HS-27A (cell line): ENCODE measurements at regions not wholly inside any gene's neighbourhood (a gene's known extent, or its start where the extent isn't known, plus 50 kb on each side); places are given as distances from the start of the nearest gene placed in this dataset.
A peak's percentile ranks its signal among the peaks of the same experiment; 100 is the strongest.
"Not testable (repeated sequence)": the region's sequence is repeated elsewhere in the genome, so short reads cannot be mapped to it uniquely, and the experiment has no call there.

Source experiments
- DNase-seq: peaks from one replicate; pipeline ENCODE4 v3.0.0-alpha.2; 2012; ENCODE audit warnings: low read depth, missing footprints

DNA sequence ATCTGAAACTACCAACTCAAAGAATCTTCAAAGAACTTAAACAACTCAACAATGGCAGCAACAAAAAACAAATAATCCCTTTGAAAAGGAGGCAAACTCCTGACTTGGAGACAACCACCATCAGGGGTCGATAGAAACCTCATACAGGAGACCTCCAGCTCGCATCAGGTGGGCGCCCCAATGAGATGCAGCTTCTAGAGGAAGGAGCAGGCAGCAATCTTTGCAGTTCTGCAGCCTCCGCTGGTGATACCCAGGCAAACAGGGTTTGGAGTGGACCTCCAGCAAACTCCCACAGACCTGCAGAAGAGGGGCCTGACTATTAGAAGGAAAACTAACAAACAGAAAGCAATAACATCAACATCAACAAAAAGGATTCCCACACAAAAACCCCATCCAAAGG, 93.2 kb downstream of the CYLC1 start:
- not testable (repeated sequence) for DNase-seq

DNA sequence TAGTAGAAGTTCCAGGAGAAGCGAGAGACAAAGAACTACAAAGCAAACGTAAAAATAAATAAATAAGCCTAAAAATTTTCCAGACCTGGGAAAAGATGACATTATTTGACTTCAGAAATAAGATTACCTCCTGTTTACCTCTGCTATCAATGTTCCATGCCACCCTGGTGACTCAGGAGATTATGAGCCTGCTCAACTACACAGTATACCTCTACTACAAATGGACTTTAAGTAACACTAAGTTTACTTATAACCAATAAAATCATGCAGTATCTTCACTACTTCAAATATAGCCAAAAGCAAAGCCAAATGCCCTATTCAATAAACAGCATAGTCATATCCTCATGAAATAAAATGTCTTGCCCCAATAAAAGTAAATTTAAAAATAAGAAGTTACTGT, 105.4 kb downstream of the CYLC1 start:
- no peak for DNase-seq

DNA sequence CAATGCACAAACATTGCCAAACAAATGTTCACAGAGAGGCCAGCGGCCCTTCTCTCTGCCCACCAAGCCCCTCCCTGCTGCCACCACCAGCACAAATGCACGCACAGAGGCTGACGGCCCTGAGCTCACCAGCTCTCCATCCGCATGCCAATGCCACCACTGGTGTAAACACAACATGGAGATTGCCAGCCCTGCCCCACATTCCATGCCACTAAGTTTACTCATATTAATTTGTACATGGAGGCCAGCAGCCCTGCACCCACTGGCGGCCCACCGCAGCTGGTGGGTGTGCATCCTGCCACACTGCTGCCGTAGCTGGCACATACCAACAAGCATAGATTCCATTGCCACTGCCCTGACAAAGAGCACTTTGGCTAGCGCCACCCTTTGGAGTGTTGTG, 124.0 kb downstream of the CYLC1 start:
- peak; percentile 9 for DNase-seq

DNA sequence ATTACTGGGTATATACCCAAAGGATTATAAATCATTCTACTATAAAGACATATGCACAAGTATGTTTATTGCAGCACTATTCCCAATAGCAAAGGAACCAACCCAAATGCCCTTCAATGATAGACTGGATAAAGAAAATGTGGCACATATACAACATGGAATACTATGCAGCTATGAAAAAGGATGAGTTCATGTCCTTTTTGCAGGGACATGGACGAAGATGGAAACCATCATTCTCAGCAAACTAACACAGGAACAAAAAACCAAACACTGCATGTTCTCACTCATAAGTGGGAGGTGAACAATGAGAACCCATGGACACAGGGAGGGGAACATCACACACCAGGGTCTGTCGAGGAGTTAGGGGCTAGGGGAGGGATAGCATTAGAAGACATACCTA, 129.2 kb downstream of the CYLC1 start:
- not testable (repeated sequence) for DNase-seq

DNA sequence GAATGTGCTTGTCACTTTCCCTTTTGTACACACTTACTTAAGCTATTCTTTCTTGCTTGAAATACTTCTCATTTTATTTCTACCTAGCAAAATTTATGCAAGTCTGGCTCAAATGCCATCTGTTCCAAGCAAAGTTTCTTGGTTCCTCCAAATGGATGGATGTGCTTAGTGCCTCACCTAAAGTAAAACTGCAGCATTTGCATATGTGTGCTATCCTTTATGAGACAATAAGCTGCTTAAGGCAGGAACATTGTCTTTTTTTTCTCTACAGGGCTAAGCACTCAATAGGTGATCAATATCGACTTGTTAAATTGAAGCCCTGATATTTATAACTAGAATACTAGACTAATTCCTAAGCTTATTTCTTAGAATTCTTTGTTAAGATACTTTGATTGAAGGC, 136.8 kb downstream of the CYLC1 start:
- no peak for DNase-seq
